ENCODE measurements at regions not wholly inside any gene's neighbourhood (a gene's known extent, or its start where the extent isn't known, plus 50 kb on each side); places are given as distances from the start of the nearest gene placed in this dataset.
A peak's percentile ranks its signal among the peaks of the same experiment; 100 is the strongest.

DNA sequence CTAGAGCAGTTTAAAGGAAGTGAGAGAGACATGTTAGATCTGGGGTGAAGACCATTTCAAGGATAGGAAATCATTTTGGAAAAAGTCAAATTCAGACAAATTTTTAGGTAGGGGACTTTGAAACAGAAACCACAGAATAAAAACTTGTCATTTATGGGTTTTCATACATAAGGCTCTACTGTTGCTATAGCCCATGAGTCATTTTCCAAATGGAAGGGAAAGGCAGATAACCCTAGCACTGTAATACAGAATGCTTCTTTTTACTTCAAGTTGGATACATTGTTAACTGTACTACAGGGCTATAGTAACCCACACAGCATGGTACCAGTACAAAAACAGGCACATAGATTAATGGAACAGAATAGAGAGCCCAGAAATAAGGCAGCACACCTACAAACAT lies 455.4 kb downstream of the EBF1 start:
- DNase-seq (ENCODE audit: low read depth), result peak; percentile 16

GRCh38 chr5:158643840-158644239 lies 455.9 kb downstream of the EBF1 start:
- DNase-seq (ENCODE audit: low read depth), result no peak

- no peak for DNase-seq (ENCODE audit: low read depth)
Observed at GRCh38 chr5:158642879-158643278, 456.8 kb downstream of the EBF1 start.

- DNase-seq (ENCODE audit: low read depth), result no peak
Observed at GRCh38 chr5:158641016-158641415, 458.7 kb downstream of the EBF1 start.

- peak; percentile 69 for DNase-seq (ENCODE audit: low read depth)
Observed at GRCh38 chr5:158640593-158640980, 459.1 kb downstream of the EBF1 start.

DNA sequence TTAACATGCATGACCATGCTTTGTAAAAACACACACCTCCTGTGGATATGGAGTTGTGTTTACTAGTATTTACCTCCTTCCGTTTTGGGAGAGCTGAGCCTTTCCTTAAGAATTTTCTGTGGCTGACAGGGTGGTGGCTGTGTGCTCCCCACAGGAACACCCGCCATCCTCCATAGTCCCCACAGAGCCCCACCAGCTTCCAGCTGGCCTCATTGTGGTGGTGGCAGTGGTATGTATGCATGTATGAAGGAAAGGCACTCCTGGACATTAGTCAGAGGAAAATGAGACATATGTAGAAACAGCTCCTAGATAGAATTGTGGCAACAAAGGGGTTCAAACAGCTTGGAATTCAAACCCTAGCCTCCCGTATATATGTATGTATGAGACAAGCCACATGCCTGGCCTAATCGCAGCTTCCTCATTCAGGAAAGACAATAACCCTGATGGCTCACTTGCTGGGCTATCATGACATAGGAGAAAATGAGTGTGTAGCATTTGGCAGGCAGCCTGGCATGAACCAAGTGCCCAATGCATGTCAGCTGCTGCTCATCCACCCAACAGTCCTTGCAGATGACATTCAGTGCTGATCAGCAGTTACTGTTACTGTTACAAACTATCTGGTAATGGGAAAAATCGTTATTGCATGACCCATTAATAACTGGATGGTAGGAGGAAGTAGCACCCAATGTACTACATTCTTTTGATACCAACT lies 459.7 kb downstream of the EBF1 start:
- peak; percentile 56 for DNase-seq (ENCODE audit: low read depth)

GRCh38 chr5:158638396-158638795 lies 461.3 kb downstream of the EBF1 start:
- no peak for DNase-seq (ENCODE audit: low read depth)

DNA sequence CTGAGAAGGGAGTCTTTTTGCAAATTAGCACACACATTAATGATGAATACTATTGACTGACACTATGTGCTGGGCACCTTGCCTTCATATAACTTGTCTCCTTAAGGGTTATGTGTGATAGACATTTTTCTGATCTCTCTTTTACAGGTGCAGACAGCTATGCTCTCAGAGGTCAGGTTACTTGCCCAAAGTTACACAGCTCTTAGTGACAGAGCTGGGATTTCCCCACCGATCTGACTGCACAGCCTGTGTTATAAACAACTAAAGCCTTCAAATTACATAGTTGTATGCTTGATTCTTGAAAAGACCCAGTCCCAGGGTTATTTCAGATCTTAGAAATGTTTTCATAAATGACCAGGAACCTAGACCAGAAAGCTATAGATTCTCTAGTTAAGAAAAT lies 462.7 kb downstream of the EBF1 start:
- no peak for DNase-seq (ENCODE audit: low read depth)

DNA sequence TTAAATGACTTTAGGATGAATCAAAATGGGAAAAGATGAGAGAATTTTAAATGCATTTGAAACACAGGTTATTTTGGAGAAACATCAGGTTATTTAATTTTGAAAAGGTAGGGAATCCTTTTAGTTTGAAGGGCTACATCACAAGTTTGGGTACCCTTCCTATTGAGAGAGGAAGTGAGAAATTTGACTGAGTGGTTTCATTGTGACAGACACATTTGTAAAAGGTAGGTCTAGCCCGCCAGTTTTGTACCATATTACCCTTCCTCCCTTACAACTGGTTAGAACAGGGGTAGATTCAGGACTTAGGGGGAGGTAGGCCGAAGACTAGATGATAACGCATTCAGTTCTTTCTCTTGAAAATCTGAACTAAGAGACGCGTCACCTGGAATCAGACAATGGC lies 464.2 kb downstream of the EBF1 start:
- no peak for DNase-seq (ENCODE audit: low read depth)

GRCh38 chr5:158634714-158635113 lies 465.0 kb downstream of the EBF1 start:
- no peak for DNase-seq (ENCODE audit: low read depth)

GRCh38 chr5:158629591-158630312 lies 470.0 kb downstream of the EBF1 start:
- no peak for DNase-seq (ENCODE audit: low read depth)

DNA sequence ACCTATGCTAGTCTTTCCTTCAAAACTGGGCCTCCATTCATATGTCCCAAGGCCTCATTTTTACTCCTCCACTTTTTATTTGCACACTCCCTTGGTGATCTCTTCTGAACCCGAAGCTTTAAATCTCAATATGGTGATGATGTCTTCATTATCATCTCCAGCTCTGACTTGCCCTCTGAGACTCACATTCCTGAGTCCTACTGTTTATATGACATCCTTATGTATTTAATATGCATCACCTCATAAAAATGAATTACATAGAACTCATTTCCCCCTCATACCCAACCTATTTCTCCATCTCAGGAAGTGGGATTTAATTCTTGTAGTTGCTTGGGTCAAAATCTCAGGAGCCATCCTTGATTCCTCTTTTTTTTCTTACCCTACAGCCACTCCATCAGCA lies 473.0 kb downstream of the EBF1 start:
- DNase-seq (ENCODE audit: low read depth), result no peak

DNA sequence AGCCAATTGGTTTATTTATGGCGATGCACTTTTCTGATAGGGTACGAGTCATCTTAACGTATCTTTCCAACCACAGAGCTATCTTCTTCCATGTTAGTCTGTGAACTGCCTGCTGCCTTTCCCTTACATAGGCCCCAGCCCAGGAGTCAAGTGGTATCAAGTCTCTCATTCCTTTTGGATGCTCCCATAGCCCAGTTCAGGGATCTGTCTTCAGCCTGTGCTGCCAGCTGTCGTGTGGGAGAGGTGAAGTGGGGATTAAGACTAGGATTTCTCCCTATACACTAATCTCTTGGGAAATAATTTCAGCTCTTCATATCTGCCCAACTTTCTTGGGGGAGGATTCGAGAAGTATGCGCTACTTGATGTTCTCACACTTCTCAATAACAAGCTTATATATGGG lies 475.7 kb downstream of the EBF1 start:
- DNase-seq (ENCODE audit: low read depth), result no peak

DNA sequence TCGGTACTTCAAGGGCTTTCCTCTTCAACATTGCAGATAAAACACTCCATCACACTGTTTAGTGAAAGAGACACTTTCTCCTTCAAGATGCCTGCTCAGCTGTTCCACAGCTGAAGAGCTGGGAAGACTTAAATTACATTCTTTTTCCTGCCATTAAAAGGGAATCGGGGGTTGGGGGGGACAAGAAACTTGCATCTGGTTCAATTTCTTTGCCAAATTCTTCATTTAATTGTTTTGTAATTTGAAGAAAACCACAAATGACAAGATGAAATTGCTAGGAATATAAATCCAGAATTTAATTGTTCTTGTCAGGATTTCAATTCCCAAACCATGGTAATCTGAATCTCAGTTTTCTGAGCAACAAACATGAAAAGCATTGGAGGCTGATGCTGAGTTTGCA lies 478.3 kb downstream of the EBF1 start:
- no peak for DNase-seq (ENCODE audit: low read depth)

DNA sequence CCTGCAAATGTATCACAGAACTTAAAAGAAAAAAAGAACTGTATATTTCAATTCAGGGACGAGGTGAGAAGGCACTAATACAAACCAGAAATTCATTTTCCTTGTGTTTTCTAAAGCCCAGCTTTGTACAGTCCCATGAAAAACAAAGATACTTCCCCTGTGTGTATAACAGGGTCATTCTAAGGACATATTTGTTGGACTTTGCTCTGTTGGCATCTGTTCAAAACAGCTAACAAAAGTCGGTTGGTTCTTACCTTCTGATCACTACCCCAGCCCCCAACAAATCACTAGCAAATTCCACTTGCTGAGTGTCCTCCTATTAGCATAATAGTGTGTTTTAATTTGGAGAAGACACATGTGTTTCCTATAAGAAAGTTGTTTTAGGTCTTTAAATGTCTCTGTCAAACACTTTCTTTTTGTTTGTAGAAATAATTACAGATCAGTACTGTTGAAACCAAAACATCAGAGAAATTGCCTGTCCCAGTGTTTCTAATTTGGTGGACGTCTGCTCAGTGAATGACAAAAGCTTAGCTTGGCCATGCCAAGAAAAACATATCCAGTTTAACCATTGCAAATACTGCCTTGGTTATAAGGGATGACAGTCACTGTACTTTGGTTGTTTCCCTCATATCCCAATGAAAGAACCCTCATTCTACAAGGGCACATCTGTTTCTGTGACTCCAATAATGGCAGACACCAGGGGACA lies 480.5 kb downstream of the EBF1 start:
- no peak for DNase-seq (ENCODE audit: low read depth)

GRCh38 chr5:158618256-158618655 lies 481.5 kb downstream of the EBF1 start:
- no peak for DNase-seq (ENCODE audit: low read depth)

DNA sequence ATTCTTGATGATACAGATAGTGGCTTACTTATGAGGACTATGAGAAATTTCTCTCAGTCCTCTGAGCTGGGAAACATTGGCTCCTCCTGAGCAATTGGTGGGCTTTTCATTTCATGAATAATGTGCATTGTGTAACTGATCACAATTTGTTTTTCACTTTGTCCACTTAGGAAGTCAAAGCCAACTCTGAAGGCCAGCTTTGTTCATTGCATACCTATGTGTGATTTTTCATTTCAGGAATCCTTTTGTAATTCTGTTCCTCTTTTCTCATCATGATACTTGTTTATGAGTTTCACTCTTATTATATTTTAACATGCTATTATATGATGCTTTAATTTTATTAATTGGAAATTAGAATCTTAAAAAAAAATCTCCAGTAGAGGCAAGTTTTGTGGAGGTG lies 483.0 kb downstream of the EBF1 start:
- DNase-seq (ENCODE audit: low read depth), result no peak

GRCh38 chr5:158614951-158615350 lies 484.8 kb downstream of the EBF1 start:
- DNase-seq (ENCODE audit: low read depth), result no peak

DNA sequence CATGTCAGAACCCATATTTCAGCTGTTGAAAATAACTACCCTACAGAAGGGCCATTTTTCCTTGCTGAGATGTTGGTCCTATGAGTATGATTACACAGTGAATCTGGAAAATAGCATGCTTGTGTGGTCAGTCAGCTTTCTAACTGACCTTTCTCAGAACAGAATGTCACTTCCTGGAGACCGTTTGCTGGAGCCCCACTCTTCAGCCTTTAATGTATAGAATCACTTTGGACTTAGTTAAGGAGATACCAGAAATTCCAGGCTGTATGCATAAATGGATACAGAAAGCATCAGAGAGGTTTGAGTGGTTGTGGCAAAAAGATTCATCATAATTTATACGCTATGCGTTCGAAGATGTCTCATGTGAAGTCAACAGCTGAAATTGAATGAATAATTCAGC lies 488.1 kb downstream of the EBF1 start:
- no peak for DNase-seq (ENCODE audit: low read depth)

GRCh38 chr5:158610051-158610415 lies 489.7 kb downstream of the EBF1 start:
- DNase-seq (ENCODE audit: low read depth), result no peak

DNA sequence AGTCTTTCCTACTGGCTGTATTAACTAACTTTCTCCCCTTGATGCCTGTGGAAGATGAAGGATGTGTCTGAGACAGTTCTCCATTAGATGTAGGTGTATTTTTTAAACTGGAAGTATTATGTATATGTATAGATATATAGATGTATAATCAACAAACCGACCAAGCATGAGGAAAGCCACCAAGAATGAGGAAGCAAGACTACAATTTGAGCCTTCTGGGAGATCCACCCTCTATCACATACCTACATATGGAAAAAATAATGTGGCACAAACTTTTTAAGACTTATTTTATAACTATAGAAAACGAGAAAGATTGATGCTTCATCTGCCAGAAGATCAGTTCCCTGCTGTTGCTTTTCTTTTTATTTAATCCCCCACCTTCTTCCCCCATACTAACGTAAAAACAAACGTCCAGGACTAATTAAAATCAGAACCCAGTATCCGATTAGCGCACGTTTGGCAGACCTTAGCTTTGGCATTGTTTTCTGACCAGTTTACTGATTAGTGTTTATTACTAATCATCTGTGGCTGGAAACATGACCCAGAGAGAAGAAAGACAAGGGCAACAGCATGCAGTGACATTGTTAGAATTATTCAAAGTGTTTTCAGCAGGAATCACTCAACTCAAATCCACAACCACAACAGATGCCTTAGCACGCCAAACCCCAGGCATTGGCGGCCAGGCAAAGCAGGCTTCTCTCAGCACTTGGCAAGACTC lies 490.2 kb downstream of the EBF1 start:
- DNase-seq (ENCODE audit: low read depth), result no peak

GRCh38 chr5:158607088-158607487 lies 492.6 kb downstream of the EBF1 start:
- no peak for DNase-seq (ENCODE audit: low read depth)

Data from HT1080 (cell line).